WTC11 (cell line): ENCODE measurements at regions not wholly inside any gene's neighbourhood (a gene's known extent, or its start where the extent isn't known, plus 50 kb on each side); places are given as distances from the start of the nearest gene placed in this dataset.
A peak's percentile ranks its signal among the peaks of the same experiment; 100 is the strongest.

Source experiments
- ATAC-seq: fragments of 200-7000 bp; cut with Tn5 transposase; 2 replicates; pipeline ENCODE4 v1.10.0; 2021; ENCODE audit warnings: mild to moderate bottlenecking, moderate library complexity
- CTCF ChIA-PET: fragments of 300-600 bp; sonication (Branson Sonifier 250); formaldehyde crosslinking; loops from one replicate; lab custom pipeline; 2021; ENCODE audit warnings: antibody characterized with exemption; lab: Charles Lee
- POLR2A ChIA-PET: fragments of 350-600 bp; sonication (Branson Sonifier 250); formaldehyde crosslinking; loops from one replicate; lab custom pipeline; 2021; ENCODE audit warnings: antibody characterized with exemption; lab: Charles Lee
- DNase-seq: peaks from one replicate; pipeline ENCODE4 v3.0.0; 2021; ENCODE audit warnings: low spot score
- H3K27ac Mint-ChIP-seq: 2 replicates; pipeline ENCODE4 v1.8.0; 2021; ENCODE audit warnings: mixed read lengths
- H3K27me3 Mint-ChIP-seq: 2 replicates; pipeline ENCODE4 v1.8.0; 2021; ENCODE audit warnings: low read depth, mild to moderate bottlenecking, moderate library complexity, mixed read lengths
- H3K36me3 Mint-ChIP-seq: 2 replicates; pipeline ENCODE4 v1.8.0; 2021; ENCODE audit warnings: mixed read lengths
- H3K4me1 Mint-ChIP-seq: 2 replicates; pipeline ENCODE4 v1.8.0; 2022; ENCODE audit warnings: mixed read lengths
- H3K4me3 Mint-ChIP-seq: 2 replicates; pipeline ENCODE4 v1.8.0; 2021; ENCODE audit warnings: mild to moderate bottlenecking, moderate library complexity, mixed read lengths
- H3K9me3 Mint-ChIP-seq: 2 replicates; pipeline ENCODE4 v1.8.0; 2021; ENCODE audit warnings: mixed read lengths
- CBFB ChIP-seq: sonication (generic); formaldehyde crosslinking; IDR thresholded peaks from 2 replicates; pipeline ENCODE4 v1.8.1; 2022; ENCODE audit warnings: mild to moderate bottlenecking, low read depth, missing genetic modification reagents
- FOXK1 ChIP-seq: sonication (generic); formaldehyde crosslinking; IDR thresholded peaks from 2 replicates; pipeline ENCODE4 v1.8.0; 2022; ENCODE audit warnings: mild to moderate bottlenecking, moderate library complexity, missing genetic modification reagents
- GABPB1 ChIP-seq: sonication (generic); formaldehyde crosslinking; IDR thresholded peaks from 2 replicates; pipeline ENCODE4 v1.8.1; 2023; ENCODE audit warnings: mild to moderate bottlenecking, missing genetic modification reagents
- GTF2I ChIP-seq: fragments of 250-450 bp; sonication (Bioruptor Pico); conservative IDR thresholded peaks from 2 replicates; pipeline ENCODE4 v1.4.0; 2021; ENCODE audit warnings: mild to moderate bottlenecking
- IRF2 ChIP-seq: sonication (generic); formaldehyde crosslinking; IDR thresholded peaks from 2 replicates; pipeline ENCODE4 v1.8.0; 2022; ENCODE audit warnings: low read depth, missing genetic modification reagents, borderline replicate concordance
- RORB ChIP-seq: fragments of 250-450 bp; sonication (Bioruptor Pico); IDR thresholded peaks from 2 replicates; pipeline ENCODE4 v1.9.0; 2021; ENCODE audit warnings: mild to moderate bottlenecking
- SOX15 ChIP-seq: fragments of 250-450 bp; sonication (Bioruptor Pico); IDR thresholded peaks from 2 replicates; pipeline ENCODE4 v1.9.0; 2021; ENCODE audit warnings: mild to moderate bottlenecking
- TCF7 ChIP-seq: sonication (generic); formaldehyde crosslinking; IDR thresholded peaks from 2 replicates; pipeline ENCODE4 v1.8.0; 2022; ENCODE audit warnings: mild to moderate bottlenecking, low read depth, missing genetic modification reagents, moderate library complexity
- TEAD1 ChIP-seq: sonication (generic); formaldehyde crosslinking; IDR thresholded peaks from 2 replicates; pipeline ENCODE4 v1.8.0; 2022; ENCODE audit warnings: mild to moderate bottlenecking, missing genetic modification reagents
- TP53 ChIP-seq: sonication (generic); formaldehyde crosslinking; IDR thresholded peaks from 2 replicates; pipeline ENCODE4 v1.8.1; 2023; ENCODE audit warnings: mild to moderate bottlenecking, missing genetic modification reagents
- ZNF121 ChIP-seq: sonication (generic); formaldehyde crosslinking; IDR thresholded peaks from 2 replicates; pipeline ENCODE4 v1.8.0; 2023; ENCODE audit warnings: missing genetic modification reagents
- ZNF263 ChIP-seq: sonication (generic); formaldehyde crosslinking; IDR thresholded peaks from 2 replicates; pipeline ENCODE4 v1.8.1; 2022; ENCODE audit warnings: low read depth, mild to moderate bottlenecking, moderate library complexity, missing genetic modification reagents
- ZNF396 ChIP-seq: fragments of 250-450 bp; sonication (Bioruptor Pico); IDR thresholded peaks from 2 replicates; pipeline ENCODE4 v1.8.0; 2021; ENCODE audit warnings: mild to moderate bottlenecking, moderate library complexity, borderline replicate concordance
- ZNF671 ChIP-seq: fragments of 250-450 bp; sonication (Bioruptor Pico); IDR thresholded peaks from 2 replicates; pipeline ENCODE4 v1.8.0; 2021; ENCODE audit warnings: mild to moderate bottlenecking
- TF ChIP-seq, protein P1 (sequence below): sonication (generic); formaldehyde crosslinking; IDR thresholded peaks from 2 replicates; pipeline ENCODE4 v1.8.1; 2023; ENCODE audit warnings: mild to moderate bottlenecking, missing genetic modification reagents
- TF ChIP-seq, protein P2 (sequence below): sonication (generic); formaldehyde crosslinking; IDR thresholded peaks from 2 replicates; pipeline ENCODE4 v1.8.0; 2022; ENCODE audit warnings: missing genetic modification reagents
- TF ChIP-seq, protein P3 (sequence below): sonication (generic); formaldehyde crosslinking; IDR thresholded peaks from 2 replicates; pipeline ENCODE4 v1.8.0; 2022; ENCODE audit warnings: mild to moderate bottlenecking, missing genetic modification reagents
- TF ChIP-seq, protein P4 (sequence below): sonication (generic); formaldehyde crosslinking; conservative IDR thresholded peaks from 2 replicates; pipeline ENCODE4 v1.8.1; 2023; ENCODE audit warnings: mild to moderate bottlenecking, low read depth, missing genetic modification reagents, moderate library complexity
- TF ChIP-seq, protein P5 (sequence below): sonication (generic); formaldehyde crosslinking; IDR thresholded peaks from 2 replicates; pipeline ENCODE4 v1.8.0; 2022; ENCODE audit warnings: mild to moderate bottlenecking, missing genetic modification reagents
- TF ChIP-seq, protein P6 (sequence below): sonication (generic); formaldehyde crosslinking; IDR thresholded peaks from 2 replicates; pipeline ENCODE4 v1.8.0; 2023; ENCODE audit warnings: missing genetic modification reagents

DNA sequence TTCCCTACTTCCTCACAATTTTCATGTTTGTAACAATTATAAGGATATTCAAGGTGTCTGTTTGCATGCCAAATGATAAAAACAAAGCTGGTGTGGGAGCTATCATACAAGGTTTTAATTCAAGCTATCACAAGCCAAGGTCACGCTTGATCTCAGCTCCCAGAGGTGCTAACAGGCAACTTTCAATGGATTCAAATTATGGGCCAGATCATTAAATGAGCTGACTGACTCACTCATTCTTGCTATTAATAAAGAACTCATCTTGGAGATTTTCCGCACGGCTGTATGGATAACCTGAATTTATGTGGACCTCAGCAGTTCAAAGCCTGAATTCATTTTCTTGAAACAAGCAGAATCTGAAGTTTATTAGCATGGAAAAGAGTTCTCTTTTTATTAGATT is 267.3 kb upstream of the CDH6 start (continued):
- TF ChIP-seq ZNF263 (CRISPR knock-in tag) (no peak), ZNF396 (CRISPR knock-in tag) (no peak), FOXK1 (CRISPR knock-in tag) (no peak)
- TF ChIP-seq, protein P1, sequence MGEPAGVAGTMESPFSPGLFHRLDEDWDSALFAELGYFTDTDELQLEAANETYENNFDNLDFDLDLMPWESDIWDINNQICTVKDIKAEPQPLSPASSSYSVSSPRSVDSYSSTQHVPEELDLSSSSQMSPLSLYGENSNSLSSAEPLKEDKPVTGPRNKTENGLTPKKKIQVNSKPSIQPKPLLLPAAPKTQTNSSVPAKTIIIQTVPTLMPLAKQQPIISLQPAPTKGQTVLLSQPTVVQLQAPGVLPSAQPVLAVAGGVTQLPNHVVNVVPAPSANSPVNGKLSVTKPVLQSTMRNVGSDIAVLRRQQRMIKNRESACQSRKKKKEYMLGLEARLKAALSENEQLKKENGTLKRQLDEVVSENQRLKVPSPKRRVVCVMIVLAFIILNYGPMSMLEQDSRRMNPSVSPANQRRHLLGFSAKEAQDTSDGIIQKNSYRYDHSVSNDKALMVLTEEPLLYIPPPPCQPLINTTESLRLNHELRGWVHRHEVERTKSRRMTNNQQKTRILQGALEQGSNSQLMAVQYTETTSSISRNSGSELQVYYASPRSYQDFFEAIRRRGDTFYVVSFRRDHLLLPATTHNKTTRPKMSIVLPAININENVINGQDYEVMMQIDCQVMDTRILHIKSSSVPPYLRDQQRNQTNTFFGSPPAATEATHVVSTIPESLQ (CRISPR knock-in tag) = no peak
- TF ChIP-seq, all 79 proteins: peak for 0

DNA sequence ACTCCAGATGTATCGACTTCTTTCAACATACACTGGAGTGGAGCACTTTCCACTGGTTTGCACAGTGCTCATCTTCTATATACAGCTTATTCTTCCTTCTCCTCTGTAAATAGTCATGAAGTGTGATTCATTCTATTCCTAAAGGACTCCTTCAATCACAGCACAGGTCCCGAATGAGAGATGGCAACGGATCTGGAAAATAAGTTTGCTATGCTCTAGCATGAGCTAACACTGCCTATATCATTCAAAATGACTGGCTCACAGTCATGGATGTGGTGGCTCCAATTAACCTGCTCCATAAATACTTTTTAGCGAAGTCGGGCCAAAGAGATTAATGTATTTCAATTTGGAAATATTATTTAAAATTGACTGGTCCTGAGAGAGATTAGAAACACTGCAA is 272.1 kb upstream of the CDH6 start:
- Mint-ChIP-seq H3K27me3 (no peaks in the 10 kb centered on the region), H3K4me3 (no peak overlapping the region), H3K9me3 (peaks cover 7% of the 10 kb centered on the region), H3K4me1 (no peaks in the 10 kb centered on the region), H3K36me3 (no peaks in the 10 kb centered on the region), H3K27ac (no peak overlapping the region)
- ChIA-PET POLR2A (no interaction called here), CTCF (interaction anchor here (0.6 kb wide), 1 partner anchor 228 kb away, joined by 3 read pairs; no protein-coding TSS in a partner anchor)
- ATAC-seq (no peak), DNase-seq (no peak)
- TF ChIP-seq, protein P2, sequence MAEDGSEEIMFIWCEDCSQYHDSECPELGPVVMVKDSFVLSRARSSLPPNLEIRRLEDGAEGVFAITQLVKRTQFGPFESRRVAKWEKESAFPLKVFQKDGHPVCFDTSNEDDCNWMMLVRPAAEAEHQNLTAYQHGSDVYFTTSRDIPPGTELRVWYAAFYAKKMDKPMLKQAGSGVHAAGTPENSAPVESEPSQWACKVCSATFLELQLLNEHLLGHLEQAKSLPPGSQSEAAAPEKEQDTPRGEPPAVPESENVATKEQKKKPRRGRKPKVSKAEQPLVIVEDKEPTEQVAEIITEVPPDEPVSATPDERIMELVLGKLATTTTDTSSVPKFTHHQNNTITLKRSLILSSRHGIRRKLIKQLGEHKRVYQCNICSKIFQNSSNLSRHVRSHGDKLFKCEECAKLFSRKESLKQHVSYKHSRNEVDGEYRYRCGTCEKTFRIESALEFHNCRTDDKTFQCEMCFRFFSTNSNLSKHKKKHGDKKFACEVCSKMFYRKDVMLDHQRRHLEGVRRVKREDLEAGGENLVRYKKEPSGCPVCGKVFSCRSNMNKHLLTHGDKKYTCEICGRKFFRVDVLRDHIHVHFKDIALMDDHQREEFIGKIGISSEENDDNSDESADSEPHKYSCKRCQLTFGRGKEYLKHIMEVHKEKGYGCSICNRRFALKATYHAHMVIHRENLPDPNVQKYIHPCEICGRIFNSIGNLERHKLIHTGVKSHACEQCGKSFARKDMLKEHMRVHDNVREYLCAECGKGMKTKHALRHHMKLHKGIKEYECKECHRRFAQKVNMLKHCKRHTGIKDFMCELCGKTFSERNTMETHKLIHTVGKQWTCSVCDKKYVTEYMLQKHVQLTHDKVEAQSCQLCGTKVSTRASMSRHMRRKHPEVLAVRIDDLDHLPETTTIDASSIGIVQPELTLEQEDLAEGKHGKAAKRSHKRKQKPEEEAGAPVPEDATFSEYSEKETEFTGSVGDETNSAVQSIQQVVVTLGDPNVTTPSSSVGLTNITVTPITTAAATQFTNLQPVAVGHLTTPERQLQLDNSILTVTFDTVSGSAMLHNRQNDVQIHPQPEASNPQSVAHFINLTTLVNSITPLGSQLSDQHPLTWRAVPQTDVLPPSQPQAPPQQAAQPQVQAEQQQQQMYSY (CRISPR knock-in tag) = no peak
- no peak for TF ChIP-seq ZNF121 (CRISPR knock-in tag)

DNA sequence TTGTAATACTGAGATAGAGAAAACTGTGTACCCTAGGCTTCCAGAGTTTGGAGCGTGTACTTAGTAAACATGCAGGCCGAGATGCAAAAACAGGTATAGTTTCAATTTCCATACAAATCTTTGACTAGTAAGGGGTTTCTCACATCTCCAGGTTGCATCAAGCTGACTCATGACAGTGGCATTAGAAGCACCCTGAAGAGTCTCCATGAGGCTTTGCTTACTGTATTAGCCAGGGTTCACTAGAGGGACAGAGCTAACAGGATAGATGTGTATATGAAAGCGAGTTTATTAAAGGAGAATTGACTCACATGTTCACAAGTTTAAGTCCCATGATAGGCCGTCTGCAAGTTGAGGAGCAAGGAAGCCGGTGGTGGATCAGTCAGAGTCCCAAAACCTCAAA is 275.3 kb upstream of the CDH6 start:
- ChIA-PET POLR2A (no interaction called here), CTCF (no interaction called here)
- no peak for ATAC-seq
- Mint-ChIP-seq H3K36me3 (no peaks in the 10 kb centered on the region), H3K4me1 (no peaks in the 10 kb centered on the region), H3K27me3 (no peaks in the 10 kb centered on the region), H3K27ac (no peak overlapping the region), H3K9me3 (no peaks in the 10 kb centered on the region), H3K4me3 (no peak overlapping the region)
- DNase-seq = no peak
- no peak for TF ChIP-seq RORB (CRISPR knock-in tag)
- no peak for TF ChIP-seq IRF2
- TF ChIP-seq GTF2I = no peak

DNA sequence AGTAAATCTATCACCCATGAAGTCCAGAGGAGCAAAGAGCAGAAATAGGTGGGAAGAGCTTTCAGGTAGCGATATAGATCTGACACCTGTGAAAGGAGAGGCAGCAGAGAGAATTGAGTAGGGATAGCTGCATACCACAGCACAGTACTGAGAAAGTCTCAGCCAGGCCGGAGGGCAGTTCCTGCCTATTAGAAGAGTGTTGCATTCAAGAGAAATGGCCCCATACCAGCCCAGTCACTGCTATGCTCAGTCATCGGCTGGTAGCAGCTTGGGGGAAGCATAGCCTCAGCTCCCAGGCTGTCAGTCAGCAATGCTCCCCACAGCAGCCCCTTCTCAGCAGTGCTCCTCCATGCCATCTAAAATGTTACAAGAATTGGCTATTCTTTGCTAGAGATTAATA is 285.1 kb upstream of the CDH6 start:
- H3K4me1 Mint-ChIP-seq = no peaks in the 10 kb centered on the region
- no peaks in the 10 kb centered on the region for H3K36me3 Mint-ChIP-seq
- CTCF ChIA-PET = no interaction called here
- no peak overlapping the region for H3K4me3 Mint-ChIP-seq
- POLR2A ChIA-PET = no interaction called here
- peaks cover 7% of the 10 kb centered on the region; the same call in 1 of the 2 replicates for H3K9me3 Mint-ChIP-seq
- ATAC-seq (peak; percentile 77), DNase-seq (peak; percentile 11)
- TF ChIP-seq, protein P3, sequence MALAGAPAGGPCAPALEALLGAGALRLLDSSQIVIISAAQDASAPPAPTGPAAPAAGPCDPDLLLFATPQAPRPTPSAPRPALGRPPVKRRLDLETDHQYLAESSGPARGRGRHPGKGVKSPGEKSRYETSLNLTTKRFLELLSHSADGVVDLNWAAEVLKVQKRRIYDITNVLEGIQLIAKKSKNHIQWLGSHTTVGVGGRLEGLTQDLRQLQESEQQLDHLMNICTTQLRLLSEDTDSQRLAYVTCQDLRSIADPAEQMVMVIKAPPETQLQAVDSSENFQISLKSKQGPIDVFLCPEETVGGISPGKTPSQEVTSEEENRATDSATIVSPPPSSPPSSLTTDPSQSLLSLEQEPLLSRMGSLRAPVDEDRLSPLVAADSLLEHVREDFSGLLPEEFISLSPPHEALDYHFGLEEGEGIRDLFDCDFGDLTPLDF (CRISPR knock-in tag) = no peak
- TF ChIP-seq GABPB1 (CRISPR knock-in tag) (no peak), TCF7 (no peak), TEAD1 (no peak), ZNF671 (CRISPR knock-in tag) (no peak), TP53 (CRISPR knock-in tag) (no peak), SOX15 (CRISPR knock-in tag) (no peak), CBFB (no peak), ZNF396 (CRISPR knock-in tag) (no peak)
- TF ChIP-seq, protein P4, sequence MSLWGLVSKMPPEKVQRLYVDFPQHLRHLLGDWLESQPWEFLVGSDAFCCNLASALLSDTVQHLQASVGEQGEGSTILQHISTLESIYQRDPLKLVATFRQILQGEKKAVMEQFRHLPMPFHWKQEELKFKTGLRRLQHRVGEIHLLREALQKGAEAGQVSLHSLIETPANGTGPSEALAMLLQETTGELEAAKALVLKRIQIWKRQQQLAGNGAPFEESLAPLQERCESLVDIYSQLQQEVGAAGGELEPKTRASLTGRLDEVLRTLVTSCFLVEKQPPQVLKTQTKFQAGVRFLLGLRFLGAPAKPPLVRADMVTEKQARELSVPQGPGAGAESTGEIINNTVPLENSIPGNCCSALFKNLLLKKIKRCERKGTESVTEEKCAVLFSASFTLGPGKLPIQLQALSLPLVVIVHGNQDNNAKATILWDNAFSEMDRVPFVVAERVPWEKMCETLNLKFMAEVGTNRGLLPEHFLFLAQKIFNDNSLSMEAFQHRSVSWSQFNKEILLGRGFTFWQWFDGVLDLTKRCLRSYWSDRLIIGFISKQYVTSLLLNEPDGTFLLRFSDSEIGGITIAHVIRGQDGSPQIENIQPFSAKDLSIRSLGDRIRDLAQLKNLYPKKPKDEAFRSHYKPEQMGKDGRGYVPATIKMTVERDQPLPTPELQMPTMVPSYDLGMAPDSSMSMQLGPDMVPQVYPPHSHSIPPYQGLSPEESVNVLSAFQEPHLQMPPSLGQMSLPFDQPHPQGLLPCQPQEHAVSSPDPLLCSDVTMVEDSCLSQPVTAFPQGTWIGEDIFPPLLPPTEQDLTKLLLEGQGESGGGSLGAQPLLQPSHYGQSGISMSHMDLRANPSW (CRISPR knock-in tag) = no peak
- TF ChIP-seq, protein P5, sequence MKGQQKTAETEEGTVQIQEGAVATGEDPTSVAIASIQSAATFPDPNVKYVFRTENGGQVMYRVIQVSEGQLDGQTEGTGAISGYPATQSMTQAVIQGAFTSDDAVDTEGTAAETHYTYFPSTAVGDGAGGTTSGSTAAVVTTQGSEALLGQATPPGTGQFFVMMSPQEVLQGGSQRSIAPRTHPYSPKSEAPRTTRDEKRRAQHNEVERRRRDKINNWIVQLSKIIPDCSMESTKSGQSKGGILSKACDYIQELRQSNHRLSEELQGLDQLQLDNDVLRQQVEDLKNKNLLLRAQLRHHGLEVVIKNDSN = no peak
- TF ChIP-seq, protein P6, sequence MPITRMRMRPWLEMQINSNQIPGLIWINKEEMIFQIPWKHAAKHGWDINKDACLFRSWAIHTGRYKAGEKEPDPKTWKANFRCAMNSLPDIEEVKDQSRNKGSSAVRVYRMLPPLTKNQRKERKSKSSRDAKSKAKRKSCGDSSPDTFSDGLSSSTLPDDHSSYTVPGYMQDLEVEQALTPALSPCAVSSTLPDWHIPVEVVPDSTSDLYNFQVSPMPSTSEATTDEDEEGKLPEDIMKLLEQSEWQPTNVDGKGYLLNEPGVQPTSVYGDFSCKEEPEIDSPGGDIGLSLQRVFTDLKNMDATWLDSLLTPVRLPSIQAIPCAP (CRISPR knock-in tag) = no peak
- no peak overlapping the region for H3K27ac Mint-ChIP-seq
- no peaks in the 10 kb centered on the region for H3K27me3 Mint-ChIP-seq
